GM10266 (cell line): ENCODE measurements at regions not wholly inside any gene's neighbourhood (a gene's known extent, or its start where the extent isn't known, plus 50 kb on each side); places are given as distances from the start of the nearest gene placed in this dataset.

Experiments
- DNase-seq: peaks from one replicate; pipeline ENCODE4 v3.0.0; 2012; ENCODE audit errors: extremely low spot score
- TF ChIP-seq, protein P1 (sequence below): IDR thresholded peaks from 2 replicates; pipeline ENCODE4 v1.5.1; 2012; ENCODE audit warnings: mild to moderate bottlenecking, low read depth; ENCODE audit not compliant: control insufficient read depth, insufficient read depth; ENCODE audit errors: missing control alignments

DNA sequence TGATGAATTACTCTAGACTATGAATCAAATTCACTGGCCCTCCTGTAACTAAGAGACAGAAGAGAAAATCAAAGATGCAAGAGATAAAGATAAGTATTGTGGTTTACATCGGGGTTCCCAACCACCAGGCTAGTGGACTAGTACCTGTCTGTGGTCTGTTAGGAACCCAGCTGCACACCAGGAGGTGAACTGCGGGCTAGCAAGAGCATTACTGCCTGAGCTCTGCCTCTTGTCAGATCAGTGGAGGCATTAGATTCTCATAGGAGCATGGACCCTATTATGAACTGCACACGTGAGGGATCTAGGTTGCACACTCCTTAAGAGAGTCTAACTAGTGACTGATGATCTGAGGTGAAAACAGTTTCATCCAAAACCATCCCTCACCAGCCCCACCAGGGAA, 58.9 kb upstream of the DUSP10 start:
- TF ChIP-seq, protein P1, sequence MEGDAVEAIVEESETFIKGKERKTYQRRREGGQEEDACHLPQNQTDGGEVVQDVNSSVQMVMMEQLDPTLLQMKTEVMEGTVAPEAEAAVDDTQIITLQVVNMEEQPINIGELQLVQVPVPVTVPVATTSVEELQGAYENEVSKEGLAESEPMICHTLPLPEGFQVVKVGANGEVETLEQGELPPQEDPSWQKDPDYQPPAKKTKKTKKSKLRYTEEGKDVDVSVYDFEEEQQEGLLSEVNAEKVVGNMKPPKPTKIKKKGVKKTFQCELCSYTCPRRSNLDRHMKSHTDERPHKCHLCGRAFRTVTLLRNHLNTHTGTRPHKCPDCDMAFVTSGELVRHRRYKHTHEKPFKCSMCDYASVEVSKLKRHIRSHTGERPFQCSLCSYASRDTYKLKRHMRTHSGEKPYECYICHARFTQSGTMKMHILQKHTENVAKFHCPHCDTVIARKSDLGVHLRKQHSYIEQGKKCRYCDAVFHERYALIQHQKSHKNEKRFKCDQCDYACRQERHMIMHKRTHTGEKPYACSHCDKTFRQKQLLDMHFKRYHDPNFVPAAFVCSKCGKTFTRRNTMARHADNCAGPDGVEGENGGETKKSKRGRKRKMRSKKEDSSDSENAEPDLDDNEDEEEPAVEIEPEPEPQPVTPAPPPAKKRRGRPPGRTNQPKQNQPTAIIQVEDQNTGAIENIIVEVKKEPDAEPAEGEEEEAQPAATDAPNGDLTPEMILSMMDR = no peak
- DNase-seq = no peak

DNA sequence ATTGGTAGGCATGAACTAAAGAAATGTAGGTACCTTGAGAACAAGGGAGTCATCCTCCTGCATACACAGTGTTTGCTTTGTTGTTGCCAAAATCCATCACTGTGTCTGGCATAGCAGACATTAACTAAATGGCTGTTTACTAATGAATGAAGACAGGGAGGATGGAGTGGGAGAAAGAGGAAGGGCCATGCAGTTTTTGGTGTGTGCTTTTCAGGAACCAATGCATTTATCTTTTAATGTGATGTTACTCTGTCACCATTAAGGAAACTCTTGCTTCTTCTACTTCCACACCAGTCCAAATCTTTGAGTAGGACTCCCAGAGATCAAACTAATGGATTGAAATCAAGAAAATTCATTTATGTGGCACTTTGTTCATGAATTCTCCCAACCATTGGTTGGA, 55.6 kb upstream of the DUSP10 start:
- TF ChIP-seq, protein P1 = no peak
- DNase-seq = no peak

DNA sequence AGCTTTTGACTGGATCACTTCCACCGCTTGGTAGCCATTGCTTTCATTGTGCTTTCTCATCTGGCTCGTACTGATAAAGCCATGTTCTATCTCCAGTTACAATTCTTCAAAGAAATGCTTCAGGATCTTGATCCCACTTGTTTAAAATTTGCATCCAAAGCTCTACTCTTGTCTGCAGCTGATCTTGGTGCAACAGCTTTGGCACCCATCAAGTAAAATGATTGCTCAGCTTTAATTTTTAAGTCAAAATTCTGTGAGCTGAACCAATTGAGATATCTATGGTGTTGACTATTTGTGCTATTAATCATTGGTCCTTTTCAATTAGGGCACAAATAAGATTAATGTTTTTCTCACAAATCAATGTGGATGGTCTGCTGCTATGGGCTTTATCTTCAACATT, 54.8 kb upstream of the DUSP10 start:
- TF ChIP-seq, protein P1 = no peak
- DNase-seq = no peak

DNA sequence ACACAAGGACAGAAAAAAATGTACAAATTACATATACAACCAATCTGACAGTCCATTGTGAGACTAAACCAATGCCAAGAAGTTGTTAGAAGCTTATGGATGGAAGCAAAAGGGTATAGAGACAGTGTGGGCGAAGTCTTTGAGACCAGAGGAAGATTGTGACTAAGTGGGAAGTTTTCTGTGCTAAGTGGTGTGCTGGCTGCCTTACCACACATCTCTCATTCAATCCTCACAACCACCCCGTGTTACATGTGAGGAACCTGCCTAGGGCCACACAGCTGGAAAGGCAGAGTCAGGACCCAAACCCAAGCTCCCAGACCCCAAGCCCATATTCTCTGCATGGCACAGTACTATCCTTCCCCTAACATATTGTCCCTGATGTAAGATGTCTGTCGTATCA, 53.5 kb upstream of the DUSP10 start:
- TF ChIP-seq, protein P1 = no peak
- DNase-seq = no peak

DNA sequence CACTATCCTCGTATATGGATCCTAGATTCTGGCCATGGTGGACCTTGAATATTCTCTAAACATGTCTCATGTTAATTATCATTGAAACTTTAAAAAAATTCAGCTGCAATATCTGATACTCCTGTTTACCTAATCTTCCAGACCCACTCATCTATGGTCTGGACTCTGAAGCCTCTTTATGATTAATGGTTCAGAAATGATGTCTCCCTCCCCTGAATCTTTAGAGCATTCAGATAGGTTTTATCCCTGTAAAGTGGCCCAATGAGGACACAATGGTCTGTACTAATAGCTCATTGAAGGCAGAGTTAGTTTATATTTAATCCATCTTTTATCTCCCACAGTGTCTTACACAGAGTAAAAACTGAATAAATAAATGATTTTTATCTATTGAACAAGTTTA, 53.0 kb upstream of the DUSP10 start:
- TF ChIP-seq, protein P1 = no peak
- DNase-seq = no peak

DNA sequence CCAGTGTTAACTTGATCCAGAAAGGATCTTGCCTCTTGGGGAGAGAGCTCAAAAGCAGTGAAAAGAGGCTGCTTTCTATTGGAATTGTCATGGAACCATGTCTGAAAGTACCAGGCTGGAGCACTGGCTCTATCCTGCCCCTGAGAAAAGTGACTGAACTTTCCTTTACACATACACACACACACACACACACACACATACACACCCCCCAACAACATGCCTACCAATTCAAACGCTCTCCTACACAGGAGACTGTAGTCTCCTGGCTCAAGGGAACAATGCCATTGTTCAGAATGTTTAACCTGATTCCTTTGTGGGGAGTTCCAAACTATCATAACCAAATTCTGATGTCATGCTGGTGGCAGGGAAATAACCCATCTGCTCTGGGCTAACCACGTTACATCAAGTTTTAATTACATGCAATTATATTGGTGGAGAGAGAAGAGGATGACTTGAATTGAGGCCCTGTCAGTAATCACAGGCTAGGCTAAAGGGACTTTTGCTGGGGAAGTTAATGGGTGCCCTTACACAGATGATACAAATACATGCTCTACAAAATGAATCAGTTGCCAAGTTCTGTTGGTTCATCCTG, 52.3 kb upstream of the DUSP10 start:
- TF ChIP-seq, protein P1 = no peak
- peak; percentile 20 for DNase-seq

DNA sequence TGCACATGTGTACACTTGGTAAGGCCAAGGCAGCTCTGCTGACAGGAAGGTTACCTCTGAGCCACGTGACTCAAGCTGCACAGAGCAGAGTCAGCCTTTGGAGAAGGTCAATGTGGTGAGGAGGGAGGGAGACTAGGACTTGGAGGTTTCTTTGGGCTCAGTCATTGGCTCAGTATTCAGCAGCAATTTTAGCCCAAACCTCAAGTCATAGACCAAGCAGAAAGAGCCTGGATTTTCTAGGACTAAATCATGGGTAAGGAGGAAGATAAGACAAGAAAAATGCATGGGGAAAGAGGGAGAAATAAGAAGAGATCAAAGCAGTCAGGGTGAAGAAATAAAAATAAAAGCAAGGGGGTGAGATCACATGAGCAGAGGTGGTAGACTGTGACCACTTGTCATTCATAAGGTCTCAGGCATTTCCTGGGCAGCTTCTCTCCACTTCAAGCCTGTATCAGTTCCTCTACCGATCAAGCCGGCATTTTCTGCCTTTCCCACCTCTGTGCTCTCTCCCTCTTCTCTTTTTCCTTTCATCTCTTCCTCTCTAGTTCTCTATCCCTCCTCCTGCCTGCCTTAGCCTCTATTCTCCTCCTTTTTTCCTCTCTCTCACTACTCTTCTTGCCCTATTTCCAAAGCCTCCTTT, 51.7 kb upstream of the DUSP10 start:
- TF ChIP-seq, protein P1 = no peak
- DNase-seq = peak; percentile 45
